ENCODE measurements at regions not wholly inside any gene's neighbourhood (a gene's known extent, or its start where the extent isn't known, plus 50 kb on each side); places are given as distances from the start of the nearest gene placed in this dataset.

- Mint-ChIP-seq H3K27ac (no peak overlapping the region), H3K36me3 (no peaks in the 10 kb centered on the region), H3K4me3 (no peak overlapping the region), H3K9me3 (no peaks in the 10 kb centered on the region), H3K4me1 (ENCODE audit: unreplicated experiment) (no peaks in the 10 kb centered on the region), H3K27me3 (peaks cover 12% of the 10 kb centered on the region)
- TF ChIP-seq CTCF (conservative IDR thresholded peaks at IDR 0.05): no peak
- no peak for DNase-seq (ENCODE audit: extremely low spot score, unreplicated experiment)
Measured at GRCh38 chr4:27267339-27267969, 406.8 kb downstream of the STIM2 start.

- Mint-ChIP-seq H3K27me3 (peaks cover 9% of the 10 kb centered on the region), H3K36me3 (no peaks in the 10 kb centered on the region), H3K27ac (no peak overlapping the region), H3K9me3 (no peaks in the 10 kb centered on the region), H3K4me1 (ENCODE audit: unreplicated experiment) (no peaks in the 10 kb centered on the region), H3K4me3 (no peak overlapping the region)
- DNase-seq (ENCODE audit: extremely low spot score, unreplicated experiment): no peak
- TF ChIP-seq CTCF (conservative IDR thresholded peaks at IDR 0.05): no peak
Measured at GRCh38 chr4:27267970-27268355, 407.3 kb downstream of the STIM2 start.

GRCh38 chr4:27270435-27270834, 409.8 kb downstream of the STIM2 start:
- Mint-ChIP-seq H3K4me1 (ENCODE audit: unreplicated experiment) (no peaks in the 10 kb centered on the region), H3K27me3 (peaks cover 10% of the 10 kb centered on the region), H3K4me3 (no peak overlapping the region), H3K27ac (no peak overlapping the region), H3K36me3 (no peaks in the 10 kb centered on the region), H3K9me3 (no peaks in the 10 kb centered on the region)
- TF ChIP-seq CTCF (conservative IDR thresholded peaks at IDR 0.05): no peak
- DNase-seq (ENCODE audit: extremely low spot score, unreplicated experiment): no peak

- Mint-ChIP-seq H3K27me3 (peaks cover 10% of the 10 kb centered on the region), H3K27ac (no peak overlapping the region), H3K36me3 (no peaks in the 10 kb centered on the region), H3K9me3 (no peaks in the 10 kb centered on the region), H3K4me1 (ENCODE audit: unreplicated experiment) (no peaks in the 10 kb centered on the region), H3K4me3 (no peak overlapping the region)
- TF ChIP-seq CTCF (conservative IDR thresholded peaks at IDR 0.05): no peak
- DNase-seq (ENCODE audit: extremely low spot score, unreplicated experiment): no peak
Measured at GRCh38 chr4:27271555-27271954, 410.9 kb downstream of the STIM2 start.

GRCh38 chr4:27272217-27272616, 411.6 kb downstream of the STIM2 start:
- Mint-ChIP-seq H3K9me3 (no peaks in the 10 kb centered on the region), H3K4me3 (no peak overlapping the region), H3K36me3 (no peaks in the 10 kb centered on the region), H3K27ac (no peak overlapping the region), H3K27me3 (peaks cover 10% of the 10 kb centered on the region), H3K4me1 (ENCODE audit: unreplicated experiment) (no peaks in the 10 kb centered on the region)
- no peak for TF ChIP-seq CTCF (conservative IDR thresholded peaks at IDR 0.05)
- no peak for DNase-seq (ENCODE audit: extremely low spot score, unreplicated experiment)

Data from type B pancreatic cell (in vitro differentiated cells).